Memory B cell (primary cell): ENCODE measurements at regions not wholly inside any gene's neighbourhood (a gene's known extent, or its start where the extent isn't known, plus 50 kb on each side); places are given as distances from the start of the nearest gene placed in this dataset.

Experiments
- ATAC-seq: fragments of 150-1000 bp; cut with Tn5 transposase; 2 replicates; pipeline ENCODE4 v1.10.0; 2021; ENCODE audit warnings: low read depth, mild to moderate bottlenecking, moderate library complexity
- DNase-seq, 2 donors: peaks; one replicate each; pipeline ENCODE4 v3.0.0; 2022; ENCODE audit warnings: low spot score in 2 of 2
- H3K27ac Mint-ChIP-seq: one replicate; pipeline ENCODE4 v1.8.0; 2022; ENCODE audit warnings: mild to moderate bottlenecking, moderate library complexity, mixed read lengths
- H3K27me3 Mint-ChIP-seq: one replicate; pipeline ENCODE4 v1.8.0; 2022; ENCODE audit warnings: mixed read lengths
- H3K36me3 Mint-ChIP-seq: one replicate; pipeline ENCODE4 v1.8.0; 2022; ENCODE audit warnings: mild to moderate bottlenecking, mixed read lengths
- H3K4me1 Mint-ChIP-seq: one replicate; pipeline ENCODE4 v1.8.0; 2022; ENCODE audit warnings: mixed read lengths
- H3K4me3 Mint-ChIP-seq: one replicate; pipeline ENCODE4 v1.8.0; 2022; ENCODE audit warnings: mild to moderate bottlenecking, moderate library complexity, mixed read lengths
- H3K9me3 Mint-ChIP-seq: one replicate; pipeline ENCODE4 v1.8.0; 2022; ENCODE audit warnings: mixed read lengths

- Mint-ChIP-seq H3K27ac (no peak overlapping the region), H3K4me3 (no peak overlapping the region), H3K27me3 (peaks cover 7% of the 10 kb centered on the region), H3K4me1 (no peaks in the 10 kb centered on the region), H3K9me3 (peaks cover 6% of the 10 kb centered on the region), H3K36me3 (no peaks in the 10 kb centered on the region)
- DNase-seq (no peak), ATAC-seq (no peak)
These were observed 72.8 kb upstream of the MC4R start for GRCh38 chr18:60445341-60445740.

DNA sequence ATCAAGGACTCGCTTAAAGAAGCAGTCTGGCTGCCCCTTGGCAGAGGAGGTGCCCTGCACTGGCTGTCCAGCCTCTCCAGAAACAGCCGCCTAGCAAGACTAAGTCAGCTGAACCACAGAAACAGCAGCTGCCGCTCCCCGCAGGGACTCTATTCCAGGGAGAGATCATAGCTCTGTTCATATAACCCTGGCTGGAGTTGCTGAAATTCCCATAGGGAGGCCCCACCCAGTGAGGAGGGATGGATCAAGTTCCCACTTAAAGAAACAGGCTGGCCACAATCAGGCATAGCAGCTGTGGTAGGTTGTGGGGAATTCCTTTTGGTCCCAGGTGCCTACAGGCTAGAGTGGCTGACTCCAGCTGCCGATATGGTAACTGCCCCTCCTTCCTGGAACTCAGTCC is 74.2 kb upstream of the MC4R start:
- Mint-ChIP-seq H3K27ac (no peak overlapping the region), H3K9me3 (peaks cover 6% of the 10 kb centered on the region), H3K4me3 (no peak overlapping the region), H3K36me3 (no peaks in the 10 kb centered on the region), H3K27me3 (peaks cover 7% of the 10 kb centered on the region), H3K4me1 (no peaks in the 10 kb centered on the region)
- no peak for DNase-seq
- no peak for ATAC-seq

- H3K9me3 Mint-ChIP-seq = peaks cover 6% of the 10 kb centered on the region
- H3K4me1 Mint-ChIP-seq = no peaks in the 10 kb centered on the region
- H3K36me3 Mint-ChIP-seq = no peaks in the 10 kb centered on the region
- DNase-seq = no peak
- ATAC-seq = no peak
- no peak overlapping the region for H3K27ac Mint-ChIP-seq
- H3K27me3 Mint-ChIP-seq = peaks cover 7% of the 10 kb centered on the region
- no peak overlapping the region for H3K4me3 Mint-ChIP-seq
These were observed 76.1 kb upstream of the MC4R start for GRCh38 chr18:60448487-60449267.

- ATAC-seq = no peak
- Mint-ChIP-seq H3K36me3 (no peaks in the 10 kb centered on the region), H3K9me3 (peaks cover 6% of the 10 kb centered on the region), H3K4me1 (no peaks in the 10 kb centered on the region), H3K4me3 (no peak overlapping the region), H3K27me3 (peaks cover 4% of the 10 kb centered on the region), H3K27ac (no peak overlapping the region)
- DNase-seq = no peak
These were observed 79.8 kb upstream of the MC4R start for GRCh38 chr18:60452421-60452820.

GRCh38 chr18:60466677-60467076 is 94.1 kb upstream of the MC4R start:
- no peak for ATAC-seq
- H3K27ac Mint-ChIP-seq = no peak overlapping the region
- no peaks in the 10 kb centered on the region for H3K27me3 Mint-ChIP-seq
- no peaks in the 10 kb centered on the region for H3K36me3 Mint-ChIP-seq
- H3K4me1 Mint-ChIP-seq = no peaks in the 10 kb centered on the region
- no peak for DNase-seq
- no peaks in the 10 kb centered on the region for H3K9me3 Mint-ChIP-seq
- H3K4me3 Mint-ChIP-seq = no peak overlapping the region

- no peaks in the 10 kb centered on the region for H3K36me3 Mint-ChIP-seq
- H3K4me3 Mint-ChIP-seq = no peak overlapping the region
- H3K27ac Mint-ChIP-seq = no peak overlapping the region
- no peak for DNase-seq
- H3K9me3 Mint-ChIP-seq = no peaks in the 10 kb centered on the region
- H3K4me1 Mint-ChIP-seq = no peaks in the 10 kb centered on the region
- ATAC-seq = no peak
- no peaks in the 10 kb centered on the region for H3K27me3 Mint-ChIP-seq
These were observed 97.0 kb upstream of the MC4R start for GRCh38 chr18:60469387-60470100.

GRCh38 chr18:60471652-60472051 is 99.1 kb upstream of the MC4R start:
- H3K27ac Mint-ChIP-seq = no peak overlapping the region
- no peaks in the 10 kb centered on the region for H3K4me1 Mint-ChIP-seq
- no peaks in the 10 kb centered on the region for H3K36me3 Mint-ChIP-seq
- H3K9me3 Mint-ChIP-seq = no peaks in the 10 kb centered on the region
- no peaks in the 10 kb centered on the region for H3K27me3 Mint-ChIP-seq
- no peak overlapping the region for H3K4me3 Mint-ChIP-seq
- ATAC-seq (no peak), DNase-seq (no peak)

DNA sequence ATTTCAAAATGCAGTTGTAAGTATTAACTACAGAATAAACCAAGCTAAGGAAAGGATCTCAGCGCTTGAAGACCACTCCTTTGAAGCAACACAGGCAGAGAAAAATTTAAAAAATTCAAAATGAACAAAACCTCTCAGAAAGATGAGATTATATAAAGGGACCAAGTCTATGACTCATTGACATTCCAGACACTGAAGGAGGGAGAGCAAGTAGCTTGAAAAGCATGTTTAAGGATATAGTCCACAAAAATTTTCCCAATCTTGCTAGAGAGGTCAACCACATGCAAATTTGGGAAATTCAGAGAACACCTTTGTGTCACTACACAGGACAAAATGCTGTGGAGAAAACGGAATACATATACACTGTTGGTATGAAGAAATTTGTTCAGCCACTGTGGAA is 112.6 kb upstream of the MC4R start:
- Mint-ChIP-seq H3K4me1 (no peaks in the 10 kb centered on the region), H3K36me3 (no peaks in the 10 kb centered on the region), H3K4me3 (no peak overlapping the region), H3K27ac (no peak overlapping the region), H3K27me3 (no peaks in the 10 kb centered on the region), H3K9me3 (no peaks in the 10 kb centered on the region)
- ATAC-seq (no peak), DNase-seq (no peak)

DNA sequence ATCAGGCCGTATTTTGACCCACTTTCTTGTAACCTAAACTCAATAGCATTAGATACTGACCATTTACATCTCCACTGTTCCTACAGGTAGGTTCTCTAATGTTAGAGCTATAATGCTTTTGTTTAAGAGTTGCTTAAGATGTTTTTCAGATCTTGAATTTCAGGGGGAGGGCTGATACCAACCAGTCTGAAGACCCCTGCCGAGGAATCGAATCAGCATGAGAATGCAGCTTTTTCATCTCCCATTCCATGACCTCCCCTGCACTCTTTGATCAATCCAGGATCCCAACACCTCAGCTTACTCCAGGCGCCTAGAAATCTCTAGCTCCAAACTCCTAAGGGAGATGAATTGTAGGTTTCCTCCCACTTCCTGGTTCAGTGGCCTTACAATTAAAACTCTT is 120.5 kb upstream of the MC4R start:
- H3K4me1 Mint-ChIP-seq = no peaks in the 10 kb centered on the region
- no peaks in the 10 kb centered on the region for H3K27me3 Mint-ChIP-seq
- no peak overlapping the region for H3K4me3 Mint-ChIP-seq
- H3K36me3 Mint-ChIP-seq = no peaks in the 10 kb centered on the region
- H3K9me3 Mint-ChIP-seq = peaks cover 3% of the 10 kb centered on the region
- ATAC-seq (no peak), DNase-seq (no peak)
- no peak overlapping the region for H3K27ac Mint-ChIP-seq

GRCh38 chr18:60499675-60500074 is 127.1 kb upstream of the MC4R start:
- no peak for DNase-seq
- Mint-ChIP-seq H3K27me3 (peaks cover 2% of the 10 kb centered on the region), H3K9me3 (peaks cover 1% of the 10 kb centered on the region), H3K4me3 (no peak overlapping the region), H3K4me1 (no peaks in the 10 kb centered on the region), H3K27ac (no peak overlapping the region), H3K36me3 (no peaks in the 10 kb centered on the region)
- no peak for ATAC-seq

GRCh38 chr18:60500960-60501359 is 128.4 kb upstream of the MC4R start:
- Mint-ChIP-seq H3K4me1 (no peaks in the 10 kb centered on the region), H3K4me3 (no peak overlapping the region), H3K36me3 (no peaks in the 10 kb centered on the region), H3K27ac (no peak overlapping the region), H3K9me3 (no peaks in the 10 kb centered on the region), H3K27me3 (peaks cover 2% of the 10 kb centered on the region)
- no peak for ATAC-seq
- no peak for DNase-seq

GRCh38 chr18:60502591-60502990 is 130.0 kb upstream of the MC4R start:
- ATAC-seq (no peak), DNase-seq (no peak)
- no peaks in the 10 kb centered on the region for H3K9me3 Mint-ChIP-seq
- peaks cover 2% of the 10 kb centered on the region for H3K27me3 Mint-ChIP-seq
- no peak overlapping the region for H3K27ac Mint-ChIP-seq
- H3K36me3 Mint-ChIP-seq = no peaks in the 10 kb centered on the region
- H3K4me3 Mint-ChIP-seq = no peak overlapping the region
- H3K4me1 Mint-ChIP-seq = no peaks in the 10 kb centered on the region

GRCh38 chr18:60503199-60503598 is 130.6 kb upstream of the MC4R start:
- Mint-ChIP-seq H3K9me3 (no peaks in the 10 kb centered on the region), H3K27ac (no peak overlapping the region), H3K4me1 (no peaks in the 10 kb centered on the region), H3K36me3 (no peaks in the 10 kb centered on the region), H3K27me3 (peaks cover 2% of the 10 kb centered on the region), H3K4me3 (no peak overlapping the region)
- DNase-seq (no peak), ATAC-seq (no peak)

GRCh38 chr18:60506190-60506589 is 133.6 kb upstream of the MC4R start:
- H3K27me3 Mint-ChIP-seq = no peaks in the 10 kb centered on the region
- H3K27ac Mint-ChIP-seq = no peak overlapping the region
- no peaks in the 10 kb centered on the region for H3K36me3 Mint-ChIP-seq
- ATAC-seq (no peak), DNase-seq (no peak)
- H3K9me3 Mint-ChIP-seq = no peaks in the 10 kb centered on the region
- no peak overlapping the region for H3K4me3 Mint-ChIP-seq
- no peaks in the 10 kb centered on the region for H3K4me1 Mint-ChIP-seq

DNA sequence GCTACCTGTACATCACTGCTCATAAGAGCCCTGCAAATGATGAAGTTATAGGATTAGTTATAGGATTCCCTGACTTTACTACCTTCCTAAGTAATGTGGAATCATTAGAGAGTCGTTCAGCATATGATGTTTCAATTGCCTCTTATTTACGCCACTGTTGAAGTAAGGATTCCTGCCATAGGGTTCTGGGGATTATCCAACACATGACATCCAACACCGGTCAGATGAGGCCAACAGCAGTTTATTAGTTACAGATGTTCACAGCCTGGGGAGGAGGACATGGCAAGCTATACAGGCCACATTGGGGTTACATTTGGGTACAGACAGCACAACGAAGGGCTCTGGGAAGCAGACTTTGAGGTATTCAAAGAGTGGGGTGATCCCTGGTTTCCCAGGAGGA is 134.1 kb upstream of the MC4R start:
- Mint-ChIP-seq H3K36me3 (no peaks in the 10 kb centered on the region), H3K27ac (no peak overlapping the region), H3K9me3 (no peaks in the 10 kb centered on the region), H3K4me3 (no peak overlapping the region), H3K27me3 (no peaks in the 10 kb centered on the region), H3K4me1 (no peaks in the 10 kb centered on the region)
- DNase-seq (no peak), ATAC-seq (no peak)
